ENCODE measurements at regions not wholly inside any gene's neighbourhood (a gene's known extent, or its start where the extent isn't known, plus 50 kb on each side); places are given as distances from the start of the nearest gene placed in this dataset.
A peak's percentile ranks its signal among the peaks of the same experiment; 100 is the strongest.

GRCh38 chr18:65610939-65611338 lies 139.9 kb upstream of the CDH7 start:
- peaks cover 78% of the 10 kb centered on the region for H3K27me3 Mint-ChIP-seq (ENCODE audit: low read depth)
- Histone ChIP-seq H3K27ac (ENCODE audit: insufficient read length, low read depth, low read length) (no peak overlapping the region), H2BK5ac (ENCODE audit: insufficient read length, low read length) (no peak overlapping the region), H2BK120ac (ENCODE audit: low read depth, low read length, poor library complexity, severe bottlenecking) (no peak overlapping the region), H3K4me2 (ENCODE audit: insufficient read depth, insufficient read length, low read length) (no peak overlapping the region), H3K23ac (ENCODE audit: insufficient read length, low read depth, low read length) (no peak overlapping the region), H2AK5ac (ENCODE audit: insufficient read length, low read length) (no peak overlapping the region), H2BK20ac (ENCODE audit: low read depth, low read length, poor library complexity, severe bottlenecking) (no peak overlapping the region), H2BK12ac (ENCODE audit: insufficient read length, low read depth, low read length) (no peak overlapping the region), H3K23me2 (ENCODE audit: insufficient read length, low read depth, low read length, poor library complexity, severe bottlenecking) (no peaks in the 10 kb centered on the region), H3K79me1 (ENCODE audit: insufficient read depth, low read depth, low read length, poor library complexity, severe bottlenecking) (no peaks in the 10 kb centered on the region), H3K56ac (ENCODE audit: insufficient read length, low read depth, low read length) (no peak overlapping the region), H4K20me1 (ENCODE audit: control insufficient read depth, insufficient read depth, insufficient read length) (no peaks in the 10 kb centered on the region), H3K9ac (ENCODE audit: extremely low read depth, insufficient read length, low read length) (no peak overlapping the region), H3K9me3 (ENCODE audit: control insufficient read depth, low read depth, low read length) (no peaks in the 10 kb centered on the region), H4K8ac (replicated peaks; ENCODE audit: insufficient read length, low read depth, low read length) (no peak overlapping the region), H3K4ac (ENCODE audit: low read depth, low read length) (no peak overlapping the region), H3K4me1 (ENCODE audit: insufficient read depth, low read length) (no peaks in the 10 kb centered on the region), H3K79me2 (ENCODE audit: insufficient read depth, low read length) (no peaks in the 10 kb centered on the region), H4K91ac (ENCODE audit: insufficient read length, low read depth, low read length) (no peak overlapping the region), H3T11ph (ENCODE audit: low read length) (no peak overlapping the region), H2AFZ (ENCODE audit: low read length) (no peak overlapping the region), H3K27me3 (ENCODE audit: insufficient read depth, low read length) (peaks cover 8% of the 10 kb centered on the region), H3K18ac (ENCODE audit: insufficient read length, low read depth, low read length) (no peak overlapping the region), H3K14ac (ENCODE audit: insufficient read depth, low read length) (no peak overlapping the region), H2BK15ac (ENCODE audit: low read depth, low read length) (no peak overlapping the region), H4K5ac (ENCODE audit: insufficient read length, low read depth, low read length) (no peak overlapping the region)
- no peak overlapping the region for H3K27ac Mint-ChIP-seq
- peaks cover 1 to 2% of the 10 kb centered on the region in 2 experiments; a peak in 2 of 5 replicates for H3K9me3 Mint-ChIP-seq
- no peak for TF ChIP-seq CTCF (conservative IDR thresholded peaks at IDR 0.05)
- H3K36me3 Mint-ChIP-seq (ENCODE audit: insufficient read depth in 1 of 3, low read depth in 3 of 3), result peaks cover 0 to 3% (median 2%) of the 10 kb centered on the region in 3 experiments; a peak in 2 of 7 replicates
- peak; percentile 39 for DNase-seq
- H3K4me3 Mint-ChIP-seq, result peak overlapping the region in 1 of 2 experiments; percentile 7; a peak in 2 of 5 replicates
- peaks cover 19 to 26% of the 10 kb centered on the region in 2 experiments for H3K4me1 Mint-ChIP-seq
- no CpG with 5 or more reads among the region's 3 CpGs for WGBS (ENCODE audit: extremely low coverage, insufficient read length, low lambda C conversion rate)
